ENCODE measurements at regions not wholly inside any gene's neighbourhood (a gene's known extent, or its start where the extent isn't known, plus 50 kb on each side); places are given as distances from the start of the nearest gene placed in this dataset.

DNA sequence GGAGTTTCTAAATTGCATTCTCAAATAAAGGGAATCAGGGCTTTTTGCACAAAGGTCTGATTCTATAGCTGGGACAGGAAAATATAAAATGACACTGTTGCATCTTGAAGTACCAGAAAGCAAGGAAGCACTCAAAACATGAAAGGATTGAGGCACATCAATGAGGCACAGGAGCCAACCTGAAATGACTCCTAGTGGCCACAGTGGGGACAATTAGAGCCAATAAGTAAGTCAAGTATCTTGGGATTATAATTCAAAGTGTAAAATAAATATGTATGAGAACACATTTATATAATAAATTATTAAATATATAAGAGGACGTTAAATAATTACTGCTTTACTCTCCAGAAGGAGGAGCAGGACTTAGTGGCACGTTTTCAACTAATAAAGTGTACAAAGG, 1259.5 kb upstream of the CDH2 start:
- H3K4ac ChIP-seq (ENCODE audit: low read depth, low read length) = no peak overlapping the region
- H2BK5ac ChIP-seq (ENCODE audit: insufficient read length, low read length) = no peak overlapping the region
- H2BK120ac ChIP-seq (ENCODE audit: low read depth, low read length, poor library complexity, severe bottlenecking) = no peak overlapping the region
- H4K5ac ChIP-seq (ENCODE audit: insufficient read length, low read depth, low read length) = no peak overlapping the region
- H3K4me2 ChIP-seq (ENCODE audit: insufficient read depth, insufficient read length, low read length) = no peak overlapping the region
- H3K79me1 ChIP-seq (ENCODE audit: insufficient read depth, low read depth, low read length, poor library complexity, severe bottlenecking) = no peaks in the 10 kb centered on the region
- no peaks in the 10 kb centered on the region for H3K23me2 ChIP-seq (ENCODE audit: insufficient read length, low read depth, low read length, poor library complexity, severe bottlenecking)
- WGBS (ENCODE audit: extremely low coverage, insufficient read length, low lambda C conversion rate) = no CpG with 5 or more reads among the region's 2 CpGs
- Mint-ChIP-seq H3K9me3 (peaks cover 7 to 11% of the 10 kb centered on the region in 2 experiments; a peak in 3 of 5 replicates), H3K4me3 (no peak overlapping the region), H3K36me3 (ENCODE audit: insufficient read depth in 1 of 3, low read depth in 3 of 3) (peaks cover 0 to 8% (median 4%) of the 10 kb centered on the region in 3 experiments; a peak in 4 of 7 replicates), H3K27ac (no peak overlapping the region), H3K27me3 (ENCODE audit: low read depth) (no peaks in the 10 kb centered on the region), H3K4me1 (peaks cover 0 to 3% of the 10 kb centered on the region in 2 experiments; a peak in 1 of 4 replicates)
- no peak overlapping the region for H2BK15ac ChIP-seq (ENCODE audit: low read depth, low read length)
- H2AK5ac ChIP-seq (ENCODE audit: insufficient read length, low read length) = no peak overlapping the region
- H2BK20ac ChIP-seq (ENCODE audit: low read depth, low read length, poor library complexity, severe bottlenecking) = no peak overlapping the region
- H3K4me1 ChIP-seq (ENCODE audit: insufficient read depth, low read length) = no peaks in the 10 kb centered on the region
- H3K18ac ChIP-seq (ENCODE audit: insufficient read length, low read depth, low read length) = no peak overlapping the region
- no peak overlapping the region for H4K91ac ChIP-seq (ENCODE audit: insufficient read length, low read depth, low read length)
- no peak overlapping the region for H3K9ac ChIP-seq (ENCODE audit: extremely low read depth, insufficient read length, low read length)
- TF ChIP-seq, protein P1, sequence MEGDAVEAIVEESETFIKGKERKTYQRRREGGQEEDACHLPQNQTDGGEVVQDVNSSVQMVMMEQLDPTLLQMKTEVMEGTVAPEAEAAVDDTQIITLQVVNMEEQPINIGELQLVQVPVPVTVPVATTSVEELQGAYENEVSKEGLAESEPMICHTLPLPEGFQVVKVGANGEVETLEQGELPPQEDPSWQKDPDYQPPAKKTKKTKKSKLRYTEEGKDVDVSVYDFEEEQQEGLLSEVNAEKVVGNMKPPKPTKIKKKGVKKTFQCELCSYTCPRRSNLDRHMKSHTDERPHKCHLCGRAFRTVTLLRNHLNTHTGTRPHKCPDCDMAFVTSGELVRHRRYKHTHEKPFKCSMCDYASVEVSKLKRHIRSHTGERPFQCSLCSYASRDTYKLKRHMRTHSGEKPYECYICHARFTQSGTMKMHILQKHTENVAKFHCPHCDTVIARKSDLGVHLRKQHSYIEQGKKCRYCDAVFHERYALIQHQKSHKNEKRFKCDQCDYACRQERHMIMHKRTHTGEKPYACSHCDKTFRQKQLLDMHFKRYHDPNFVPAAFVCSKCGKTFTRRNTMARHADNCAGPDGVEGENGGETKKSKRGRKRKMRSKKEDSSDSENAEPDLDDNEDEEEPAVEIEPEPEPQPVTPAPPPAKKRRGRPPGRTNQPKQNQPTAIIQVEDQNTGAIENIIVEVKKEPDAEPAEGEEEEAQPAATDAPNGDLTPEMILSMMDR (conservative IDR thresholded peaks at IDR 0.05) = peak; percentile 52
- no peak overlapping the region for H2AFZ ChIP-seq (ENCODE audit: low read length)
- no peak overlapping the region for H3T11ph ChIP-seq (ENCODE audit: low read length)
- no peak for DNase-seq
- H4K8ac ChIP-seq (replicated peaks; ENCODE audit: insufficient read length, low read depth, low read length) = no peak overlapping the region
- H3K23ac ChIP-seq (ENCODE audit: insufficient read length, low read depth, low read length) = no peak overlapping the region
- no peaks in the 10 kb centered on the region for H4K20me1 ChIP-seq (ENCODE audit: control insufficient read depth, insufficient read depth, insufficient read length)
- H3K56ac ChIP-seq (ENCODE audit: insufficient read length, low read depth, low read length) = no peak overlapping the region
- no peak overlapping the region for H3K27ac ChIP-seq (ENCODE audit: insufficient read length, low read depth, low read length)
- no peak overlapping the region for H2BK12ac ChIP-seq (ENCODE audit: insufficient read length, low read depth, low read length)
- no peaks in the 10 kb centered on the region for H3K9me3 ChIP-seq (ENCODE audit: control insufficient read depth, low read depth, low read length)
- no peak overlapping the region for H3K14ac ChIP-seq (ENCODE audit: insufficient read depth, low read length)
- H3K79me2 ChIP-seq (ENCODE audit: insufficient read depth, low read length) = no peaks in the 10 kb centered on the region
- no peaks in the 10 kb centered on the region for H3K27me3 ChIP-seq (ENCODE audit: insufficient read depth, low read length)
